ENCODE measurements at regions not wholly inside any gene's neighbourhood (a gene's known extent, or its start where the extent isn't known, plus 50 kb on each side); places are given as distances from the start of the nearest gene placed in this dataset.

- H3K36me3 ChIP-seq (replicated peaks; ENCODE audit: control insufficient read depth, insufficient read depth, low read length), result no peaks in the 10 kb centered on the region
Observed at GRCh38 chrX:151476604-151477303, 79.7 kb downstream of the VMA21 start.

GRCh38 chrX:151478058-151478457, 81.1 kb downstream of the VMA21 start:
- no peaks in the 10 kb centered on the region for H3K36me3 ChIP-seq (replicated peaks; ENCODE audit: control insufficient read depth, insufficient read depth, low read length)
- DNase-seq, result no peak
- H3K27me3 ChIP-seq (ENCODE audit: control insufficient read depth, insufficient read depth, low read length), result no peaks in the 10 kb centered on the region
- no peak overlapping the region for H3K4me3 ChIP-seq (ENCODE audit: insufficient read depth, low read depth, low read length)

More at GRCh38 chrX:151476604-151477303, 79.7 kb downstream of the VMA21 start:
- no peak for DNase-seq
- H3K27me3 ChIP-seq (ENCODE audit: control insufficient read depth, insufficient read depth, low read length), result no peaks in the 10 kb centered on the region
- H3K4me3 ChIP-seq (ENCODE audit: insufficient read depth, low read depth, low read length), result no peak overlapping the region

- Histone ChIP-seq H3K36me3 (replicated peaks; ENCODE audit: control insufficient read depth, insufficient read depth, low read length) (no peaks in the 10 kb centered on the region), H3K4me3 (ENCODE audit: insufficient read depth, low read depth, low read length) (no peak overlapping the region), H3K27me3 (ENCODE audit: control insufficient read depth, insufficient read depth, low read length) (no peaks in the 10 kb centered on the region)
- DNase-seq, result peak; percentile 24
Observed at GRCh38 chrX:151488677-151489076, 74.8 kb upstream of the PASD1 start.

GRCh38 chrX:151505796-151506195, 57.7 kb upstream of the PASD1 start:
- H3K36me3 ChIP-seq (replicated peaks; ENCODE audit: control insufficient read depth, insufficient read depth, low read length), result no peaks in the 10 kb centered on the region
- no peaks in the 10 kb centered on the region; the same call in 1 of the 2 replicates for H3K27me3 ChIP-seq (ENCODE audit: control insufficient read depth, insufficient read depth, low read length)
- DNase-seq, result peak; percentile 32
- H3K4me3 ChIP-seq (ENCODE audit: insufficient read depth, low read depth, low read length), result no peak overlapping the region

GRCh38 chrX:151510203-151510602, 53.3 kb upstream of the PASD1 start:
- no peaks in the 10 kb centered on the region; the same call in 1 of the 2 replicates for H3K27me3 ChIP-seq (ENCODE audit: control insufficient read depth, insufficient read depth, low read length)

GRCh38 chrX:151513472-151513871, 50.0 kb upstream of the PASD1 start:
- Histone ChIP-seq H3K4me3 (ENCODE audit: insufficient read depth, low read depth, low read length) (no peak overlapping the region), H3K36me3 (replicated peaks; ENCODE audit: control insufficient read depth, insufficient read depth, low read length) (no peaks in the 10 kb centered on the region), H3K27me3 (ENCODE audit: control insufficient read depth, insufficient read depth, low read length) (no peaks in the 10 kb centered on the region; the same call in 1 of the 2 replicates)
- no peak for DNase-seq

More at GRCh38 chrX:151510203-151510602, 53.3 kb upstream of the PASD1 start:
- Histone ChIP-seq H3K36me3 (replicated peaks; ENCODE audit: control insufficient read depth, insufficient read depth, low read length) (no peaks in the 10 kb centered on the region), H3K4me3 (ENCODE audit: insufficient read depth, low read depth, low read length) (no peak overlapping the region)
- no peak for DNase-seq
